Liver (tissue), 8 donors: ENCODE measurements at regions not wholly inside any gene's neighbourhood (a gene's known extent, or its start where the extent isn't known, plus 50 kb on each side); places are given as distances from the start of the nearest gene placed in this dataset.

ENCODE experiments used
- DNase-seq: peaks from one replicate; pipeline ENCODE4 v3.0.0-alpha.2; 2017; ENCODE audit warnings: low spot score
- H3K27ac ChIP-seq, 2 donors: one replicate each; pipeline ENCODE4 v1.7.0; 2013; ENCODE audit warnings: inconsistent platforms in 2 of 2, low read length in 2 of 2, control low read depth in 1 of 2, low read depth in 1 of 2, mild to moderate bottlenecking in 1 of 2
- H3K27me3 ChIP-seq, 4 donors: one replicate each; pipeline versions ENCODE4 v1.6.1 to v1.7.0; 2013; ENCODE audit warnings: low read length in 3 of 4, inconsistent platforms in 1 of 4, mild to moderate bottlenecking in 1 of 4, moderate library complexity in 1 of 4; ENCODE audit not compliant: control insufficient read depth in 4 of 4, insufficient read depth in 4 of 4
- H3K36me3 ChIP-seq, 4 donors: one replicate each; pipeline versions ENCODE4 v1.6.1 to v1.7.0; 2013; ENCODE audit warnings: low read length in 3 of 4, mild to moderate bottlenecking in 3 of 4, low read depth in 1 of 4, moderate library complexity in 1 of 4; ENCODE audit not compliant: control insufficient read depth in 4 of 4, insufficient read depth in 3 of 4
- H3K4me1 ChIP-seq, 4 donors: one replicate each; pipeline versions ENCODE4 v1.6.1 to v1.7.0; 2013; ENCODE audit warnings: low read length in 3 of 4, mild to moderate bottlenecking in 3 of 4, moderate library complexity in 1 of 4; ENCODE audit not compliant: control insufficient read depth in 4 of 4, insufficient read depth in 4 of 4
- H3K4me3 ChIP-seq, 3 donors: one replicate each; pipeline versions ENCODE4 v1.6.1 to v1.7.0; 2013; ENCODE audit warnings: low read length in 3 of 3, control low read depth in 1 of 3, low read depth in 1 of 3, mild to moderate bottlenecking in 1 of 3
- H3K9ac ChIP-seq, 2 donors: one replicate each; pipeline ENCODE4 v1.7.0; 2013; ENCODE audit warnings: low read length in 2 of 2, mild to moderate bottlenecking in 2 of 2, moderate library complexity in 2 of 2, control low read depth in 1 of 2, low read depth in 1 of 2
- H3K9me3 ChIP-seq, 4 donors: one replicate each; pipeline versions ENCODE4 v1.6.1 to v1.7.0; 2013; ENCODE audit warnings: low read length in 3 of 4; ENCODE audit not compliant: control insufficient read depth in 4 of 4
- EGR1 ChIP-seq, 2 donors: IDR thresholded peaks; 2 replicates each; pipeline ENCODE4 v1.6.1; 2016 to 2018; ENCODE audit warnings: antibody characterized with exemption in 2 of 2, low read depth in 2 of 2
- FOXA1 ChIP-seq: IDR thresholded peaks from 2 replicates; pipeline ENCODE4 v1.6.1; 2016; ENCODE audit warnings: antibody characterized with exemption
- FOXA2 ChIP-seq: IDR thresholded peaks from 2 replicates; pipeline ENCODE4 v1.6.1; 2016; ENCODE audit warnings: antibody characterized with exemption
- GABPA ChIP-seq, 2 donors: IDR thresholded peaks in 1 of 2; conservative IDR thresholded peaks in 1 of 2; 2 replicates each; pipeline ENCODE4 v1.6.1; 2016; ENCODE audit warnings: antibody characterized with exemption in 2 of 2, mild to moderate bottlenecking in 1 of 2, moderate library complexity in 1 of 2
- HNF4A ChIP-seq, 2 donors: conservative IDR thresholded peaks; 2 replicates each; pipeline ENCODE4 v1.6.1; 2016; ENCODE audit warnings: antibody characterized with exemption in 2 of 2, mild to moderate bottlenecking in 2 of 2
- HNF4G ChIP-seq: IDR thresholded peaks from 2 replicates; pipeline ENCODE4 v1.6.1; 2016; ENCODE audit warnings: antibody characterized with exemption
- JUND ChIP-seq, 2 donors: IDR thresholded peaks; 2 replicates each; pipeline ENCODE4 v1.6.1; 2016; ENCODE audit warnings: antibody characterized with exemption in 2 of 2
- NR2F2 ChIP-seq: IDR thresholded peaks from 2 replicates; pipeline ENCODE4 v1.6.1; 2016; ENCODE audit warnings: antibody characterized with exemption
- RAD21 ChIP-seq, 2 donors: IDR thresholded peaks; 2 replicates each; pipeline ENCODE4 v1.6.1; 2016; ENCODE audit warnings: antibody characterized with exemption in 2 of 2, mild to moderate bottlenecking in 2 of 2
- RXRA ChIP-seq, 2 donors: IDR thresholded peaks; 2 replicates each; pipeline ENCODE4 v1.6.1; 2017 to 2018; ENCODE audit warnings: antibody characterized with exemption in 2 of 2, mild to moderate bottlenecking in 1 of 2
- SP1 ChIP-seq: IDR thresholded peaks from 2 replicates; pipeline ENCODE4 v1.6.1; 2018; ENCODE audit warnings: antibody characterized with exemption, mild to moderate bottlenecking
- TAF1 ChIP-seq: conservative IDR thresholded peaks from 2 replicates; pipeline ENCODE4 v1.6.1; 2016; ENCODE audit warnings: antibody characterized with exemption, mild to moderate bottlenecking
- YY1 ChIP-seq: IDR thresholded peaks from 2 replicates; pipeline ENCODE4 v1.6.1; 2016; ENCODE audit warnings: antibody characterized with exemption, mild to moderate bottlenecking
- WGBS: extraction: QIAGEN DNeasy Blood & Tissue Kit; methylation state at CpG from one replicate; pipeline ENCODE4 v1.1.7; 2013; 5-methylcytosine and 5-hydroxymethylcytosine counted together
- TF ChIP-seq, protein P1 (sequence below): fragments of 150-350 bp; IDR thresholded peaks from 2 replicates; pipeline ENCODE4 v1.5.1; 2017; ENCODE audit warnings: improper control_type of control experiment, low read depth, low read length; ENCODE audit not compliant: missing input control
- TF ChIP-seq, protein P2 (sequence below): IDR thresholded peaks from 2 replicates; pipeline ENCODE4 v1.6.1; 2016; ENCODE audit warnings: antibody characterized with exemption
- TF ChIP-seq, protein P3 (sequence below): IDR thresholded peaks from 2 replicates; pipeline ENCODE4 v1.6.1; 2016; ENCODE audit warnings: antibody characterized with exemption
- TF ChIP-seq, protein P4 (sequence below): IDR thresholded peaks from 2 replicates; pipeline ENCODE4 v1.6.1; 2016; ENCODE audit warnings: antibody characterized with exemption, mild to moderate bottlenecking
- TF ChIP-seq, protein P5 (sequence below): IDR thresholded peaks from 2 replicates; pipeline ENCODE4 v1.6.1; 2016; ENCODE audit warnings: antibody characterized with exemption
- donor health status: healthy.
- donor health status: healthy.
- donor health status: healthy.
- donor health status: healthy.
- donor health status: healthy.

DNA sequence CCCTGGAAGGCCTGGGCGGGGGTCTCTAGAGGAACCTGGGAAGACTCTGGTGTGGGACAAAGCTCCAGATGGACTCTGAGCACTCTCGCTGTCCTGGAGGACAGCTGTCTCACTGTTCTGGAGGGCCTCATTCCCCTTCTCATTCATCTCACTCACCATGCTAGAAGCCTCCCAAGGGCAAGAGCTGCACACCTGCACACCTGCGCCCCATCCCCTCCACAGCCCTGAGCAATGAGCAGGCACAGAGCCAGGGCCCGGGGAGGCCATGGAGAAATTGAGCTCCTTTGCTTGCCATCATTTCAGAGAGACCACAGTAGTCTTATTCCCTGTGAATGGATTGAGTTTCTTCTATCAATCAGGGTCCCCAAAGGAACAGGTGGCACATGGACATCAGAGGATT is 1168.5 kb downstream of the UQCRFS1 start:
- WGBS: 80% methylated on average over 4 of the region's 4 CpGs
- H3K4me1 ChIP-seq: no peaks in the 10 kb centered on the region
- H3K9ac ChIP-seq: no peak overlapping the region
- TF ChIP-seq, protein P1, sequence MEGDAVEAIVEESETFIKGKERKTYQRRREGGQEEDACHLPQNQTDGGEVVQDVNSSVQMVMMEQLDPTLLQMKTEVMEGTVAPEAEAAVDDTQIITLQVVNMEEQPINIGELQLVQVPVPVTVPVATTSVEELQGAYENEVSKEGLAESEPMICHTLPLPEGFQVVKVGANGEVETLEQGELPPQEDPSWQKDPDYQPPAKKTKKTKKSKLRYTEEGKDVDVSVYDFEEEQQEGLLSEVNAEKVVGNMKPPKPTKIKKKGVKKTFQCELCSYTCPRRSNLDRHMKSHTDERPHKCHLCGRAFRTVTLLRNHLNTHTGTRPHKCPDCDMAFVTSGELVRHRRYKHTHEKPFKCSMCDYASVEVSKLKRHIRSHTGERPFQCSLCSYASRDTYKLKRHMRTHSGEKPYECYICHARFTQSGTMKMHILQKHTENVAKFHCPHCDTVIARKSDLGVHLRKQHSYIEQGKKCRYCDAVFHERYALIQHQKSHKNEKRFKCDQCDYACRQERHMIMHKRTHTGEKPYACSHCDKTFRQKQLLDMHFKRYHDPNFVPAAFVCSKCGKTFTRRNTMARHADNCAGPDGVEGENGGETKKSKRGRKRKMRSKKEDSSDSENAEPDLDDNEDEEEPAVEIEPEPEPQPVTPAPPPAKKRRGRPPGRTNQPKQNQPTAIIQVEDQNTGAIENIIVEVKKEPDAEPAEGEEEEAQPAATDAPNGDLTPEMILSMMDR: no peak
- no peak for TF ChIP-seq NR2F2
- TF ChIP-seq, protein P2, sequence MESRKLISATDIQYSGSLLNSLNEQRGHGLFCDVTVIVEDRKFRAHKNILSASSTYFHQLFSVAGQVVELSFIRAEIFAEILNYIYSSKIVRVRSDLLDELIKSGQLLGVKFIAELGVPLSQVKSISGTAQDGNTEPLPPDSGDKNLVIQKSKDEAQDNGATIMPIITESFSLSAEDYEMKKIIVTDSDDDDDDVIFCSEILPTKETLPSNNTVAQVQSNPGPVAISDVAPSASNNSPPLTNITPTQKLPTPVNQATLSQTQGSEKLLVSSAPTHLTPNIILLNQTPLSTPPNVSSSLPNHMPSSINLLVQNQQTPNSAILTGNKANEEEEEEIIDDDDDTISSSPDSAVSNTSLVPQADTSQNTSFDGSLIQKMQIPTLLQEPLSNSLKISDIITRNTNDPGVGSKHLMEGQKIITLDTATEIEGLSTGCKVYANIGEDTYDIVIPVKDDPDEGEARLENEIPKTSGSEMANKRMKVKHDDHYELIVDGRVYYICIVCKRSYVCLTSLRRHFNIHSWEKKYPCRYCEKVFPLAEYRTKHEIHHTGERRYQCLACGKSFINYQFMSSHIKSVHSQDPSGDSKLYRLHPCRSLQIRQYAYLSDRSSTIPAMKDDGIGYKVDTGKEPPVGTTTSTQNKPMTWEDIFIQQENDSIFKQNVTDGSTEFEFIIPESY: no peak
- TF ChIP-seq RXRA (IDR thresholded peaks at IDR 0.05): no peak
- TF ChIP-seq SP1: no peak
- no peak for TF ChIP-seq HNF4A (conservative IDR thresholded peaks at IDR 0.05)
- TF ChIP-seq TAF1: no peak
- TF ChIP-seq GABPA (IDR thresholded peaks at IDR 0.05 in 1 of 2, conservative IDR thresholded peaks at IDR 0.05 in 1 of 2): no peak
- TF ChIP-seq, protein P3, sequence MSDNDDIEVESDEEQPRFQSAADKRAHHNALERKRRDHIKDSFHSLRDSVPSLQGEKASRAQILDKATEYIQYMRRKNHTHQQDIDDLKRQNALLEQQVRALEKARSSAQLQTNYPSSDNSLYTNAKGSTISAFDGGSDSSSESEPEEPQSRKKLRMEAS: no peak
- no peak for TF ChIP-seq JUND (IDR thresholded peaks at IDR 0.05)
- TF ChIP-seq, protein P4, sequence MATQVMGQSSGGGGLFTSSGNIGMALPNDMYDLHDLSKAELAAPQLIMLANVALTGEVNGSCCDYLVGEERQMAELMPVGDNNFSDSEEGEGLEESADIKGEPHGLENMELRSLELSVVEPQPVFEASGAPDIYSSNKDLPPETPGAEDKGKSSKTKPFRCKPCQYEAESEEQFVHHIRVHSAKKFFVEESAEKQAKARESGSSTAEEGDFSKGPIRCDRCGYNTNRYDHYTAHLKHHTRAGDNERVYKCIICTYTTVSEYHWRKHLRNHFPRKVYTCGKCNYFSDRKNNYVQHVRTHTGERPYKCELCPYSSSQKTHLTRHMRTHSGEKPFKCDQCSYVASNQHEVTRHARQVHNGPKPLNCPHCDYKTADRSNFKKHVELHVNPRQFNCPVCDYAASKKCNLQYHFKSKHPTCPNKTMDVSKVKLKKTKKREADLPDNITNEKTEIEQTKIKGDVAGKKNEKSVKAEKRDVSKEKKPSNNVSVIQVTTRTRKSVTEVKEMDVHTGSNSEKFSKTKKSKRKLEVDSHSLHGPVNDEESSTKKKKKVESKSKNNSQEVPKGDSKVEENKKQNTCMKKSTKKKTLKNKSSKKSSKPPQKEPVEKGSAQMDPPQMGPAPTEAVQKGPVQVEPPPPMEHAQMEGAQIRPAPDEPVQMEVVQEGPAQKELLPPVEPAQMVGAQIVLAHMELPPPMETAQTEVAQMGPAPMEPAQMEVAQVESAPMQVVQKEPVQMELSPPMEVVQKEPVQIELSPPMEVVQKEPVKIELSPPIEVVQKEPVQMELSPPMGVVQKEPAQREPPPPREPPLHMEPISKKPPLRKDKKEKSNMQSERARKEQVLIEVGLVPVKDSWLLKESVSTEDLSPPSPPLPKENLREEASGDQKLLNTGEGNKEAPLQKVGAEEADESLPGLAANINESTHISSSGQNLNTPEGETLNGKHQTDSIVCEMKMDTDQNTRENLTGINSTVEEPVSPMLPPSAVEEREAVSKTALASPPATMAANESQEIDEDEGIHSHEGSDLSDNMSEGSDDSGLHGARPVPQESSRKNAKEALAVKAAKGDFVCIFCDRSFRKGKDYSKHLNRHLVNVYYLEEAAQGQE: no peak
- no peak for TF ChIP-seq YY1
- no peak for TF ChIP-seq FOXA2
- TF ChIP-seq FOXA1: no peak
- no peak for TF ChIP-seq EGR1 (IDR thresholded peaks at IDR 0.05; ENCODE audit: low read depth in 2 of 2)
- TF ChIP-seq HNF4G: no peak
- no peak for TF ChIP-seq RAD21 (IDR thresholded peaks at IDR 0.05)
- TF ChIP-seq, protein P5, sequence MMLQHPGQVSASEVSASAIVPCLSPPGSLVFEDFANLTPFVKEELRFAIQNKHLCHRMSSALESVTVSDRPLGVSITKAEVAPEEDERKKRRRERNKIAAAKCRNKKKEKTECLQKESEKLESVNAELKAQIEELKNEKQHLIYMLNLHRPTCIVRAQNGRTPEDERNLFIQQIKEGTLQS: no peak
- no peaks in the 10 kb centered on the region for H3K27me3 ChIP-seq
- peaks cover 2 to 7% (median 4%) of the 10 kb centered on the region in 4 donors for H3K9me3 ChIP-seq
- no peaks in the 10 kb centered on the region for H3K36me3 ChIP-seq
- H3K4me3 ChIP-seq: no peak overlapping the region
- no peak overlapping the region for H3K27ac ChIP-seq
- DNase-seq: no peak

DNA sequence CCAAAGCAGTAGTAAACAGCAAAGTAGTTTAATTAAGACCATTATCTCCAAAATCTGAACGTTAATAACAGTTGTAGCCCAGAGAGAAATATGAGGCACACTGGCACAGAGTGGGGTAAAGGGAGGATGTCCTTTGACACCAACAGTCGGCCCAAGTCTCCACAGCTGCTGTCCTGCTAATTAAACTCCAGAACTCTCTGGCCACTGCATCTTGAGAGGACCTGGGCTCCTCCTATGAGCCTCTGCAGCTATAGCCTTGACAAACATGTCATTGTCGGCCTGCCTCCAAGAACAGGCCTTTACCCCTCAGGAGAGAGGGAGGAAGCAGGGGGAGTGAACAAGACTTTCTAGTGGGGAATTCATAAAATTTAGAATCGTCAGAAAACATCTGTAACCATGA is 1170.4 kb downstream of the UQCRFS1 start:
- H3K9me3 ChIP-seq: peaks cover 2 to 7% (median 4%) of the 10 kb centered on the region in 4 donors
- TF ChIP-seq, protein P4: no peak
- TF ChIP-seq, protein P2: no peak
- TF ChIP-seq HNF4G (no peak), JUND (IDR thresholded peaks at IDR 0.05) (no peak), SP1 (no peak), NR2F2 (no peak), EGR1 (IDR thresholded peaks at IDR 0.05; ENCODE audit: low read depth in 2 of 2) (no peak), FOXA2 (no peak), HNF4A (conservative IDR thresholded peaks at IDR 0.05) (no peak), TAF1 (no peak), YY1 (no peak), GABPA (IDR thresholded peaks at IDR 0.05 in 1 of 2, conservative IDR thresholded peaks at IDR 0.05 in 1 of 2) (no peak), RAD21 (IDR thresholded peaks at IDR 0.05) (no peak)
- TF ChIP-seq, protein P5: no peak

More for the DNA sequence above, 1170.4 kb downstream of the UQCRFS1 start:
- 60% methylated on average over 4 of the region's 4 CpGs for WGBS
- DNase-seq: no peak
- no peaks in the 10 kb centered on the region for H3K36me3 ChIP-seq
- no peaks in the 10 kb centered on the region for H3K27me3 ChIP-seq
- no peak overlapping the region for H3K27ac ChIP-seq
- H3K4me1 ChIP-seq: no peaks in the 10 kb centered on the region
- no peak overlapping the region for H3K4me3 ChIP-seq
- no peak overlapping the region for H3K9ac ChIP-seq
